NOMO-1 (cell line): ENCODE measurements at regions not wholly inside any gene's neighbourhood (a gene's known extent, or its start where the extent isn't known, plus 50 kb on each side); places are given as distances from the start of the nearest gene placed in this dataset.
"Not testable (repeated sequence)": the region's sequence is repeated elsewhere in the genome, so short reads cannot be mapped to it uniquely, and the experiment has no call there.

Source experiments
- DNase-seq, 2 experiments: peaks; one replicate each; lab custom pipeline; 2025; ENCODE audit not compliant: unreplicated experiment in 2 of 2; lab: John Stamatoyannopoulos, UW

GRCh38 chr3:18703798-18704197, 278.7 kb upstream of the SATB1 start:
- no peak for DNase-seq

- not testable (repeated sequence) for DNase-seq
Measured at GRCh38 chr3:18693588-18694329, 268.6 kb upstream of the SATB1 start.

GRCh38 chr3:18687286-18687685, 262.1 kb upstream of the SATB1 start:
- peak; percentile 23 to 77 for DNase-seq

GRCh38 chr3:18683900-18684299, 258.8 kb upstream of the SATB1 start:
- no peak for DNase-seq

- DNase-seq: no peak
Measured at GRCh38 chr3:18681818-18682345, 256.7 kb upstream of the SATB1 start.

GRCh38 chr3:18680758-18681157, 255.6 kb upstream of the SATB1 start:
- DNase-seq: no peak

GRCh38 chr3:18679238-18679637, 254.1 kb upstream of the SATB1 start:
- DNase-seq: no peak

GRCh38 chr3:18675197-18675596, 250.1 kb upstream of the SATB1 start:
- DNase-seq: no peak

- DNase-seq: no peak
Measured at GRCh38 chr3:18672561-18672960, 247.4 kb upstream of the SATB1 start.

- DNase-seq: no peak
Measured at GRCh38 chr3:18670759-18671158, 245.6 kb upstream of the SATB1 start.

GRCh38 chr3:18669374-18669773, 244.2 kb upstream of the SATB1 start:
- DNase-seq: no peak

- no peak for DNase-seq
Measured at GRCh38 chr3:18667552-18667951, 242.4 kb upstream of the SATB1 start.

GRCh38 chr3:18666655-18667054, 241.5 kb upstream of the SATB1 start:
- DNase-seq: no peak

GRCh38 chr3:18660059-18660458, 234.9 kb upstream of the SATB1 start:
- no peak for DNase-seq

GRCh38 chr3:18657858-18658820, 233.0 kb upstream of the SATB1 start:
- no peak for DNase-seq

GRCh38 chr3:18656866-18657265, 231.7 kb upstream of the SATB1 start:
- no peak for DNase-seq

- no peak for DNase-seq
Measured at GRCh38 chr3:18656410-18656809, 231.3 kb upstream of the SATB1 start.

- no peak for DNase-seq
Measured at GRCh38 chr3:18655827-18656226, 230.7 kb upstream of the SATB1 start.

- no peak for DNase-seq
Measured at GRCh38 chr3:18652781-18653180, 227.6 kb upstream of the SATB1 start.

GRCh38 chr3:18650731-18651130, 225.6 kb upstream of the SATB1 start:
- DNase-seq: no peak

- no peak for DNase-seq
Measured at GRCh38 chr3:18649666-18650363, 224.7 kb upstream of the SATB1 start.
